CD4-positive, alpha-beta T cell treated with Interleukin-4 for 4 hours (primary cell): ENCODE measurements at regions not wholly inside any gene's neighbourhood (a gene's known extent, or its start where the extent isn't known, plus 50 kb on each side); places are given as distances from the start of the nearest gene placed in this dataset.

Experiments
- DNase-seq: peaks from one replicate; pipeline ENCODE4 v3.0.0-alpha.2; 2020

DNA sequence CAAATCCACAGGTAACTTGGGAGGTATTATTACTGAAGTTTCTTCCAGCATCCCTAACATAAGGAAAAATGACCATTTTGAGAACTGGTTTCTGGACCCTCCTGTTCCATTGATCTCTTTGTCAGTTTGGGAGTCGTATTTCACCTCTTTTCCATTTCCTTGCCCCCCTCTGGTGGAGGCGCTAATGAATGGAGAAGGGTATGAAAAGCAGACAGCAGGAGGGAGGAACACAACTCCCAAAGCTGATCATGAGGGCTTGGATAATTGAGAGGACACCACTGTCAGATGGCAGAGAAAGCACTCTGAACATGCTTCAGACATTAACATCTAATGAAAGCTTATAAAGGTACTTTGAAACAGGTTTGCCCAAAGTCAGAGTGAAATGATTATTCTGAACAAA is 56.6 kb upstream of the TLK1 start:
- DNase-seq, result no peak

DNA sequence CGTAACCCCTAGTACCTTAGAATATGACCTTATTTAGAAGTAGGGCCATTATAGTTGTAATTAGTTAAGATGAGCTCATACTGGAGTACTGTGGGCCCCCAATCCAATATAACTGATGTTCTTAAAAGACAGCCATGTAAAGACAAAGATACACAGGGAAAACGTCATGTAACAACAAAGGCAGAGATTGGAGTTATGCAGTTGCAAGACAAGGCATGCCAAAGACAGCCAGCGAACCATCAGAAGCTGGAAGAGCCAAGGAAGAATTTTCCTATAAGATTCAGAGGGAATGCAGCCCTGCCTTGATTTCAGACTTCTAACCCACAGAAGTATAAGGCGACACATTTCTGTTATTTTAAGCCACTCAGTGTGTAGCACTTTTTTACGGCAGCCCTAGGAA is 55.9 kb upstream of the TLK1 start:
- no peak for DNase-seq

- DNase-seq, result no peak
Measured at GRCh38 chr2:171214093-171214492, 53.4 kb upstream of the TLK1 start.

- DNase-seq, result peak; percentile 53
Measured at GRCh38 chr2:171210864-171211431, 50.3 kb upstream of the TLK1 start.
